CD14-positive monocyte (primary cell): ENCODE measurements at regions not wholly inside any gene's neighbourhood (a gene's known extent, or its start where the extent isn't known, plus 50 kb on each side); places are given as distances from the start of the nearest gene placed in this dataset.

Experiments
- DNase-seq, 3 donors: peaks; one replicate each; pipeline ENCODE4 v3.0.0-alpha.2; 2011 to 2022
- H2AFZ ChIP-seq: 2 replicates; pipeline ENCODE4 v1.6.0; 2012; ENCODE audit warnings: mild to moderate bottlenecking, low read depth, low read length, inconsistent platforms; ENCODE audit not compliant: insufficient read depth, poor library complexity, severe bottlenecking
- H3K27ac ChIP-seq, 2 donors: 1 replicate in 1 of 2; 2 replicates in 1 of 2; pipeline ENCODE4 v1.5.1; 2012 to 2013; ENCODE audit warnings: low read length in 2 of 2, control low read depth in 1 of 2, inconsistent platforms in 1 of 2, low read depth in 1 of 2, mild to moderate bottlenecking in 1 of 2
- H3K27me3 ChIP-seq, 2 donors: one replicate each; pipeline versions ENCODE4 v1.6.0 to v1.6.1; 2011 to 2013; ENCODE audit warnings: low read length in 2 of 2; ENCODE audit not compliant: control insufficient read depth in 2 of 2, insufficient read depth in 2 of 2
- H3K36me3 ChIP-seq, 2 donors: replicated peaks in 1 of 2; 1 replicate in 1 of 2; 2 replicates in 1 of 2; pipeline versions ENCODE4 v1.5.1 to v1.6.1; 2012 to 2013; ENCODE audit warnings: low read length in 2 of 2, control low read depth in 1 of 2, inconsistent platforms in 1 of 2, mild to moderate bottlenecking in 1 of 2; ENCODE audit not compliant: insufficient read depth in 2 of 2, control insufficient read depth in 1 of 2
- H3K4me1 ChIP-seq, 2 donors: 1 replicate in 1 of 2; 2 replicates in 1 of 2; pipeline versions ENCODE4 v1.5.1 to v1.6.1; 2012 to 2013; ENCODE audit warnings: low read length in 2 of 2, control low read depth in 1 of 2, inconsistent platforms in 1 of 2, mild to moderate bottlenecking in 1 of 2, moderate library complexity in 1 of 2; ENCODE audit not compliant: insufficient read depth in 2 of 2, control insufficient read depth in 1 of 2
- H3K4me2 ChIP-seq: replicated peaks from 2 replicates; pipeline ENCODE3; 2012; ENCODE audit warnings: low read length, moderate library complexity, mild to moderate bottlenecking; ENCODE audit not compliant: poor library complexity, severe bottlenecking; ENCODE audit errors: extremely low read depth
- H3K4me3 ChIP-seq, 3 experiments: fragments of 200-600 bp in 1 of 3; sonication (generic) in 1 of 3; replicated peaks in 1 of 3; 1 replicate in 2 of 3; 2 replicates in 1 of 3; pipeline ENCODE4 v1.5.1; 2011 to 2013; ENCODE audit warnings: low read length in 3 of 3, mild to moderate bottlenecking in 3 of 3, control low read depth in 2 of 3, low read depth in 2 of 3, inconsistent platforms in 1 of 3, moderate library complexity in 1 of 3
- H3K79me2 ChIP-seq: 2 replicates; pipeline ENCODE4 v1.6.0; 2012; ENCODE audit warnings: mild to moderate bottlenecking, control low read depth, inconsistent platforms, low read length, moderate library complexity; ENCODE audit not compliant: insufficient read depth
- H3K9ac ChIP-seq: 2 replicates; pipeline ENCODE4 v1.6.0; 2017; ENCODE audit warnings: low read length, mild to moderate bottlenecking; ENCODE audit not compliant: insufficient read depth, poor library complexity, severe bottlenecking
- H3K9me3 ChIP-seq, 2 donors: replicated peaks in 1 of 2; 1 replicate in 1 of 2; 2 replicates in 1 of 2; pipeline versions ENCODE4 v1.5.1 to v1.6.1; 2012 to 2013; ENCODE audit warnings: low read length in 2 of 2, control low read depth in 1 of 2; ENCODE audit not compliant: control insufficient read depth in 1 of 2, insufficient read depth in 1 of 2
- H4K20me1 ChIP-seq: 2 replicates; pipeline ENCODE4 v1.6.0; 2012; ENCODE audit warnings: mild to moderate bottlenecking, low read length, control low read depth, moderate library complexity; ENCODE audit not compliant: insufficient read depth
- H3K27ac Mint-ChIP-seq, 7 donors: one replicate each; pipeline ENCODE4 v1.8.0; 2020; ENCODE audit warnings: mild to moderate bottlenecking in 7 of 7, mixed read lengths in 7 of 7, moderate library complexity in 6 of 7, inconsistent platforms in 2 of 7
- H3K27me3 Mint-ChIP-seq, 3 donors: one replicate each; pipeline ENCODE4 v1.8.0; 2021 to 2022; ENCODE audit warnings: low read depth in 3 of 3, mild to moderate bottlenecking in 3 of 3, mixed read lengths in 3 of 3, moderate library complexity in 3 of 3, inconsistent platforms in 1 of 3
- H3K36me3 Mint-ChIP-seq, 2 donors: one replicate each; pipeline ENCODE4 v1.8.0; 2020; ENCODE audit warnings: mixed read lengths in 2 of 2, inconsistent platforms in 1 of 2, mild to moderate bottlenecking in 1 of 2
- H3K4me1 Mint-ChIP-seq: one replicate; pipeline ENCODE4 v1.8.0; 2020; ENCODE audit warnings: mild to moderate bottlenecking, mixed read lengths
- H3K4me3 Mint-ChIP-seq, 2 donors: one replicate each; pipeline ENCODE4 v1.8.0; 2020; ENCODE audit warnings: mild to moderate bottlenecking in 2 of 2, mixed read lengths in 2 of 2, moderate library complexity in 1 of 2
- H3K9me3 Mint-ChIP-seq, 7 donors: one replicate each; pipeline ENCODE4 v1.8.0; 2020 to 2022; ENCODE audit warnings: mixed read lengths in 7 of 7, mild to moderate bottlenecking in 6 of 7, moderate library complexity in 6 of 7, inconsistent platforms in 2 of 7
- WGBS: methylation state at CpG from one replicate; pipeline ENCODE4 v1.1.5; 2013; ENCODE audit warnings: missing lambda C conversion rate; ENCODE audit not compliant: insufficient coverage; 5-methylcytosine and 5-hydroxymethylcytosine counted together
- intact Hi-C, 2 donors: fragments of 100-400 bp; cut with micrococcal nuclease; formaldehyde crosslinking; loops; one replicate each; pipeline versions ENCODE4 v1.15.0 to v1.15.1; 2023
- TF ChIP-seq, protein P1 (sequence below): fragments of 200-600 bp; IDR thresholded peaks from one replicate; pipeline ENCODE4 v1.8.0; 2022; ENCODE audit warnings: antibody characterized with exemption, mild to moderate bottlenecking

DNA sequence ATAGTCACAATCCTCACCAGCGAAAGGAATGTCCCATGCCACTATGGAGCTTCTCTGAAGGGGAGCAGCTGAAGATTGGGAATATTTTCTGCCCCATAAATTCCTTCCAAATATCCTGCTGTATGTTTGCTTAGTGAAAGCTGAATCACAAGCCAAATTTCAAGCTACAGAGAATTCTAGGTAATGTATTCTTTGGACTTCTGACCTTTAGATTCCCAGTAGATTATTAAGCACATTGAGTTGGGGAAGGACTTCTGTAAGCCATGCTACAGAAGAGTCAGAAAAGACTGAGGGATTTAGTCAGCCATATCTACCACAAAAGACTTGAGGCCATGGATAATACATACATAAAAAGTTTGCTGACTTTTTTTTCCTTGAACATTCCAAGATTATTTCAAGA lies 1342.0 kb upstream of the NUDT12 start:
- Histone ChIP-seq H2AFZ (no peak overlapping the region), H3K27me3 (no peaks in the 10 kb centered on the region), H3K4me3 (no peak overlapping the region), H3K36me3 (no peaks in the 10 kb centered on the region), H4K20me1 (no peaks in the 10 kb centered on the region), H3K79me2 (no peaks in the 10 kb centered on the region), H3K4me2 (no peak overlapping the region), H3K27ac (no peak overlapping the region), H3K9me3 (no peaks in the 10 kb centered on the region), H3K4me1 (no peaks in the 10 kb centered on the region), H3K9ac (no peak overlapping the region)
- Mint-ChIP-seq H3K4me1 (no peaks in the 10 kb centered on the region), H3K27ac (no peak overlapping the region), H3K4me3 (no peak overlapping the region), H3K9me3 (peaks cover 0 to 3% (median 1%) of the 10 kb centered on the region in 7 donors), H3K27me3 (no peaks in the 10 kb centered on the region), H3K36me3 (no peaks in the 10 kb centered on the region)
- no CpG with 5 or more reads among the region's 1 CpG for WGBS
- intact Hi-C loops: no loop called here
- DNase-seq: no peak
- TF ChIP-seq, protein P1, sequence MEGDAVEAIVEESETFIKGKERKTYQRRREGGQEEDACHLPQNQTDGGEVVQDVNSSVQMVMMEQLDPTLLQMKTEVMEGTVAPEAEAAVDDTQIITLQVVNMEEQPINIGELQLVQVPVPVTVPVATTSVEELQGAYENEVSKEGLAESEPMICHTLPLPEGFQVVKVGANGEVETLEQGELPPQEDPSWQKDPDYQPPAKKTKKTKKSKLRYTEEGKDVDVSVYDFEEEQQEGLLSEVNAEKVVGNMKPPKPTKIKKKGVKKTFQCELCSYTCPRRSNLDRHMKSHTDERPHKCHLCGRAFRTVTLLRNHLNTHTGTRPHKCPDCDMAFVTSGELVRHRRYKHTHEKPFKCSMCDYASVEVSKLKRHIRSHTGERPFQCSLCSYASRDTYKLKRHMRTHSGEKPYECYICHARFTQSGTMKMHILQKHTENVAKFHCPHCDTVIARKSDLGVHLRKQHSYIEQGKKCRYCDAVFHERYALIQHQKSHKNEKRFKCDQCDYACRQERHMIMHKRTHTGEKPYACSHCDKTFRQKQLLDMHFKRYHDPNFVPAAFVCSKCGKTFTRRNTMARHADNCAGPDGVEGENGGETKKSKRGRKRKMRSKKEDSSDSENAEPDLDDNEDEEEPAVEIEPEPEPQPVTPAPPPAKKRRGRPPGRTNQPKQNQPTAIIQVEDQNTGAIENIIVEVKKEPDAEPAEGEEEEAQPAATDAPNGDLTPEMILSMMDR: no peak

DNA sequence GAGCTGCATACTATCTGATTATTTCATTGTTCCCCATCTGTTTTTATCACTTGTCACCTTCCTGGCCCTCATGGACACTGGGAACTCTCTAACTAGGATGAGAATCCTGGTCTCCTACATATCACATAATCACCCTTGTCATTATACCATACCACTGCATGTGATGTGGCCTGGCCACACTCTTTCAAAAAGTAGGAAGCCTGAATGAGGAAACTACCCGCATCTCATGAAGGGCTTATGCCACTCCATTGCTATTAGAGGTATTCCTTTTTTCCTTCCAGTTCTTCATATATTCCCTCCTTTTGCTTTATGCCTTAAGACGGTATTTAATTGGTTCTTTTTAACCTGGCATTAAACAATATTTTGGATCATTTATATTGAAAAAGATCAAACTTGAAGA lies 1341.4 kb upstream of the NUDT12 start:
- H3K27me3 ChIP-seq: no peaks in the 10 kb centered on the region
- TF ChIP-seq, protein P1: no peak
- no peak overlapping the region for H3K4me3 ChIP-seq
- intact Hi-C loops: no loop called here
- no peak overlapping the region for H3K9ac ChIP-seq
- peaks cover 0 to 4% (median 1%) of the 10 kb centered on the region in 7 donors for H3K9me3 Mint-ChIP-seq
- no peak overlapping the region for H3K4me3 Mint-ChIP-seq
- H3K4me1 ChIP-seq: no peaks in the 10 kb centered on the region
- no peaks in the 10 kb centered on the region for H4K20me1 ChIP-seq
- H3K4me2 ChIP-seq: no peak overlapping the region
- no peak overlapping the region for H3K27ac Mint-ChIP-seq
- no peak for DNase-seq
- no peaks in the 10 kb centered on the region for H3K9me3 ChIP-seq
- H3K4me1 Mint-ChIP-seq: no peaks in the 10 kb centered on the region
- H3K36me3 ChIP-seq: no peaks in the 10 kb centered on the region
- H3K36me3 Mint-ChIP-seq: no peaks in the 10 kb centered on the region
- no peaks in the 10 kb centered on the region for H3K27me3 Mint-ChIP-seq
- H3K27ac ChIP-seq: no peak overlapping the region
- 60% methylated on average over 1 of the region's 2 CpGs for WGBS
- H3K79me2 ChIP-seq: no peaks in the 10 kb centered on the region
- H2AFZ ChIP-seq: no peak overlapping the region
